Esophagus (tissue), 2 donors: ENCODE measurements at regions not wholly inside any gene's neighbourhood (a gene's known extent, or its start where the extent isn't known, plus 50 kb on each side); places are given as distances from the start of the nearest gene placed in this dataset.

ENCODE experiments used
- H3K27ac ChIP-seq, 2 donors: one replicate each; pipeline ENCODE4 v1.5.1; 2013; ENCODE audit warnings: low read depth in 2 of 2, mild to moderate bottlenecking in 2 of 2, inconsistent platforms in 1 of 2, low read length in 1 of 2, moderate library complexity in 1 of 2
- H3K27me3 ChIP-seq, 2 donors: one replicate each; pipeline ENCODE4 v1.6.1; 2013; ENCODE audit warnings: low read length in 2 of 2, control low read depth in 1 of 2, mild to moderate bottlenecking in 1 of 2; ENCODE audit not compliant: insufficient read depth in 2 of 2, control insufficient read depth in 1 of 2
- H3K36me3 ChIP-seq, 2 donors: one replicate each; pipeline ENCODE4 v1.6.1; 2013; ENCODE audit warnings: low read length in 1 of 2; ENCODE audit not compliant: control insufficient read depth in 2 of 2, insufficient read depth in 2 of 2
- H3K4me1 ChIP-seq, 2 donors: one replicate each; pipeline ENCODE4 v1.6.1; 2013; ENCODE audit warnings: low read length in 1 of 2; ENCODE audit not compliant: control insufficient read depth in 2 of 2, insufficient read depth in 2 of 2
- H3K4me3 ChIP-seq, 2 donors: one replicate each; pipeline ENCODE4 v1.5.1; 2013; ENCODE audit warnings: low read length in 2 of 2, mild to moderate bottlenecking in 2 of 2, low read depth in 1 of 2, moderate library complexity in 1 of 2
- H3K9me3 ChIP-seq, 2 donors: one replicate each; pipeline ENCODE4 v1.6.1; 2013; ENCODE audit warnings: mild to moderate bottlenecking in 2 of 2, low read depth in 1 of 2, low read length in 1 of 2, moderate library complexity in 1 of 2; ENCODE audit not compliant: control insufficient read depth in 2 of 2, insufficient read depth in 1 of 2
- WGBS, 2 donors: extraction: QIAGEN DNeasy Blood & Tissue Kit; methylation state at CpG; one replicate each; pipeline ENCODE4 v1.1.7; 2013; 5-methylcytosine and 5-hydroxymethylcytosine counted together
- donor health status: healthy with polysubstance abuse.
- donor health status: Bipolar disorder and iron deficiency.

- no peak overlapping the region for H3K4me3 ChIP-seq
- H3K9me3 ChIP-seq: no peaks in the 10 kb centered on the region
- no peaks in the 10 kb centered on the region for H3K4me1 ChIP-seq
- no peak overlapping the region for H3K27ac ChIP-seq
- 57 to 66% methylated on average over 1 of the region's 1 CpG for WGBS, 2 donors
- H3K36me3 ChIP-seq: no peaks in the 10 kb centered on the region
- no peaks in the 10 kb centered on the region for H3K27me3 ChIP-seq
Observed at GRCh38 chr14:23787436-23787835, 151.3 kb downstream of the DHRS2 start.

- H3K27me3 ChIP-seq: no peaks in the 10 kb centered on the region
- no peaks in the 10 kb centered on the region for H3K36me3 ChIP-seq
- 65 to 81% methylated on average over 1 of the region's 1 CpG for WGBS, 2 donors
- no peaks in the 10 kb centered on the region for H3K9me3 ChIP-seq
- no peak overlapping the region for H3K4me3 ChIP-seq
- H3K27ac ChIP-seq: no peak overlapping the region
- no peaks in the 10 kb centered on the region for H3K4me1 ChIP-seq
Observed at GRCh38 chr14:23789696-23790095, 153.5 kb downstream of the DHRS2 start.

GRCh38 chr14:23793532-23793931 lies 157.4 kb downstream of the DHRS2 start:
- WGBS, 2 donors: 61 to 75% methylated on average over 3 of the region's 3 CpGs
- H3K36me3 ChIP-seq: no peaks in the 10 kb centered on the region
- no peaks in the 10 kb centered on the region for H3K4me1 ChIP-seq
- no peaks in the 10 kb centered on the region for H3K9me3 ChIP-seq
- no peak overlapping the region for H3K27ac ChIP-seq
- no peak overlapping the region for H3K4me3 ChIP-seq
- H3K27me3 ChIP-seq: no peaks in the 10 kb centered on the region

GRCh38 chr14:23800811-23801210 lies 152.8 kb upstream of the DHRS4 start:
- Histone ChIP-seq H3K27me3 (no peaks in the 10 kb centered on the region), H3K27ac (no peak overlapping the region), H3K36me3 (no peaks in the 10 kb centered on the region), H3K4me1 (no peaks in the 10 kb centered on the region), H3K4me3 (no peak overlapping the region), H3K9me3 (no peaks in the 10 kb centered on the region)
- WGBS, 2 donors: 53% methylated on average over 3 of the region's 3 CpGs

GRCh38 chr14:23801766-23802165 lies 151.8 kb upstream of the DHRS4 start:
- 46 to 63% methylated on average over 2 of the region's 2 CpGs for WGBS, 2 donors
- no peak overlapping the region for H3K27ac ChIP-seq
- no peaks in the 10 kb centered on the region for H3K4me1 ChIP-seq
- H3K9me3 ChIP-seq: no peaks in the 10 kb centered on the region
- no peak overlapping the region for H3K4me3 ChIP-seq
- no peaks in the 10 kb centered on the region for H3K36me3 ChIP-seq
- no peaks in the 10 kb centered on the region for H3K27me3 ChIP-seq

- WGBS, 2 donors: 73 to 74% methylated on average over 3 of the region's 3 CpGs
- H3K4me1 ChIP-seq: no peaks in the 10 kb centered on the region
Observed at GRCh38 chr14:23804817-23805216, 148.8 kb upstream of the DHRS4 start.

GRCh38 chr14:23805761-23806160 lies 147.8 kb upstream of the DHRS4 start:
- Histone ChIP-seq H3K4me1 (no peaks in the 10 kb centered on the region), H3K9me3 (no peaks in the 10 kb centered on the region), H3K27me3 (no peaks in the 10 kb centered on the region), H3K4me3 (no peak overlapping the region), H3K36me3 (no peaks in the 10 kb centered on the region), H3K27ac (no peak overlapping the region)

More at GRCh38 chr14:23804817-23805216, 148.8 kb upstream of the DHRS4 start:
- H3K4me3 ChIP-seq: no peak overlapping the region
- H3K27ac ChIP-seq: no peak overlapping the region
- H3K27me3 ChIP-seq: no peaks in the 10 kb centered on the region
- H3K36me3 ChIP-seq: no peaks in the 10 kb centered on the region
- no peaks in the 10 kb centered on the region for H3K9me3 ChIP-seq

GRCh38 chr14:23814527-23815256 lies 138.9 kb upstream of the DHRS4 start:
- Histone ChIP-seq H3K9me3 (no peaks in the 10 kb centered on the region), H3K4me1 (no peaks in the 10 kb centered on the region), H3K36me3 (no peaks in the 10 kb centered on the region), H3K27ac (no peak overlapping the region), H3K27me3 (no peaks in the 10 kb centered on the region), H3K4me3 (no peak overlapping the region)
- 83 to 86% methylated on average over 6 of the region's 6 CpGs for WGBS, 2 donors

GRCh38 chr14:23816371-23816770 lies 137.2 kb upstream of the DHRS4 start:
- Histone ChIP-seq H3K27me3 (no peaks in the 10 kb centered on the region), H3K4me3 (no peak overlapping the region), H3K9me3 (no peaks in the 10 kb centered on the region), H3K27ac (no peak overlapping the region), H3K36me3 (no peaks in the 10 kb centered on the region), H3K4me1 (no peaks in the 10 kb centered on the region)
- 78 to 81% methylated on average over 5 of the region's 5 CpGs for WGBS, 2 donors

GRCh38 chr14:23817164-23817767 lies 136.3 kb upstream of the DHRS4 start:
- Histone ChIP-seq H3K4me1 (no peaks in the 10 kb centered on the region), H3K9me3 (no peaks in the 10 kb centered on the region), H3K27me3 (no peaks in the 10 kb centered on the region), H3K4me3 (no peak overlapping the region), H3K36me3 (no peaks in the 10 kb centered on the region), H3K27ac (no peak overlapping the region)
- WGBS, 2 donors: 60 to 63% methylated on average over 4 of the region's 4 CpGs
